ENCODE measurements at regions not wholly inside any gene's neighbourhood (a gene's known extent, or its start where the extent isn't known, plus 50 kb on each side); places are given as distances from the start of the nearest gene placed in this dataset.

DNA sequence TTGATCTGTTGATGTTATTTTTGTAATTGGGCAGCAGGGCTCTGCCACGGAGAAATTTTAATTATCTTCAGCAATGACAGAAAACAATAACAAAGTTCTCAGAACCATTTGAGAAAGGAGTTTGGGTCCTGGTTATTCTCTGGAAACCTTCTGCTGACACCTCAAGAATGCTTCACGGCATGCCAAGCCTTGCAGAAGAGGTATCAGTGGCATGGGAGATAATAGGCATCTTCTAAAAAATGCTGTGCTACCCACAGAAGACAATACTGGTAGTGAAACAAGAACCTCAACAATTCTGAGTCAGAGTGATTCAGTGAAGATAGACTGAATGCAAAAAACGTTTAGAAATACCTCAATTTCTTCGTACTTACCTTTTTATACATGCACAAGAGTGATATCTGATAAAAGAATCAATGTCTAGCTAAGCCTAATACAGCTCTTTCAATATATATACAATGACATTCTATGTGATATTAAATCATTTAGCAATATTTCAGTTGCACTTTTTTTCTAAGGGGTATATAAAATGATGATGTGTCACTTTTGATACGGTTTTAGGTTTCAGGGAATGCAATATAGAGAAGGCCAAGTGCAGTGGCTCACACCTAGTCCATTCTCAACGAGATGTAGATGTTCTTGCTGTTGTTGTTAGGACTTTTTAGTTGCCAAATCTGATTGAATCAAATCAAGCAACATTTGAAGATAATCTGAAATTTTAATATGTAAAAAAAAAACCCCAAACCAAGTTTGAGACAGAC is 110.4 kb upstream of the COL21A1 start:
- Histone ChIP-seq H3K36me3 (ENCODE audit: insufficient read depth, insufficient read length, low read length) (no peaks in the 10 kb centered on the region), H3K4me1 (ENCODE audit: insufficient read depth, insufficient read length) (no peaks in the 10 kb centered on the region), H3K9ac (ENCODE audit: insufficient read length, low read depth) (no peak overlapping the region), H3K9me3 (ENCODE audit: insufficient read depth, low read length) (no peaks in the 10 kb centered on the region), H3K4me3 (ENCODE audit: insufficient read length, low read depth) (no peak overlapping the region), H3K27me3 (ENCODE audit: insufficient read depth, insufficient read length) (no peaks in the 10 kb centered on the region)
- DNase-seq (ENCODE audit: low read depth, low spot score) = no peak
- TF ChIP-seq SUZ12 (IDR thresholded peaks at IDR 0.05; ENCODE audit: extremely low read depth, insufficient read depth, insufficient read length) (no peak), ZNF274 (IDR thresholded peaks at IDR 0.05; ENCODE audit: low read depth, low read length) (no peak), YY1 (IDR thresholded peaks at IDR 0.05; ENCODE audit: insufficient read depth, insufficient read length) (no peak)

DNA sequence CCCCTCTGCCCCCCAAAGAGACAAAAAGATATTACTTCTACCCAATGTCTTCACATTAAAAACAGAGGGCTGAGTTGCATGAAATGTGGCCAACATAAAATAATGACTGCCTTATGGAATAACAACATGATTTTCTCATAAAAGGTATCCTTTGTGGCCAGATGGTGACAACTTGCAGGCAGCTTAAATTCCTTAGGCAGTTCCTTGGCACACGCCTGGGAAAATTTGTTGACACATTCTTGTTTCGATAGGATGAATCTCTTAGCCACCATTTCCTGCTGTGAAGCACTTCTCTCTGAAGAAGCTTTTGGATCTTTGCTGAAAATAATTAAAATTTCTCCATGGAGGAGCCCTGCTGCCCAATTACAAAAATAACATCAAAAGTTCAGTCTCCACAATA is 109.0 kb upstream of the COL21A1 start:
- Histone ChIP-seq H3K4me3 (ENCODE audit: insufficient read length, low read depth) (no peak overlapping the region), H3K9me3 (ENCODE audit: insufficient read depth, low read length) (no peaks in the 10 kb centered on the region), H3K4me1 (ENCODE audit: insufficient read depth, insufficient read length) (no peaks in the 10 kb centered on the region), H3K36me3 (ENCODE audit: insufficient read depth, insufficient read length, low read length) (no peaks in the 10 kb centered on the region), H3K9ac (ENCODE audit: insufficient read length, low read depth) (no peak overlapping the region), H3K27me3 (ENCODE audit: insufficient read depth, insufficient read length) (no peaks in the 10 kb centered on the region)
- TF ChIP-seq SUZ12 (IDR thresholded peaks at IDR 0.05; ENCODE audit: extremely low read depth, insufficient read depth, insufficient read length) (no peak), ZNF274 (IDR thresholded peaks at IDR 0.05; ENCODE audit: low read depth, low read length) (no peak), YY1 (IDR thresholded peaks at IDR 0.05; ENCODE audit: insufficient read depth, insufficient read length) (no peak)
- DNase-seq (ENCODE audit: low read depth, low spot score) = no peak

DNA sequence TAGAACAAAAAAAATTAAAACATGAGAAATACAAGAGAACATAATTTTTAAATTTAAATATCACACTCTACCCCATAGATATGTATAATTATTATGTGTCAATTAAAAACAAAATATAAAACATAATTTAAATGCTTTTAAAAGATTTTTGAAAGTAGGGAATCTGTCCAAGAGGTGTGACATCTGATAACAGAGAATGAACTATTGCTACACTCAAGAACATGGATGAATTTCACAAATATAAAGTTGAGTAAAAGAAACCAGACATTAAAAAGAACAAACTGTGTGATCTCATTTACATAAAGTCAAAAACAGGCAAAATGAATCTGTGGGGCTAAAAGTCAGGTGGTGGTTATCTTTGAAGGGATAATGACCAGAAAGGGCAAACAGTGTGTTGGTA is 106.5 kb upstream of the COL21A1 start:
- Histone ChIP-seq H3K9me3 (ENCODE audit: insufficient read depth, low read length) (no peaks in the 10 kb centered on the region), H3K4me3 (ENCODE audit: insufficient read length, low read depth) (no peak overlapping the region), H3K27me3 (ENCODE audit: insufficient read depth, insufficient read length) (no peaks in the 10 kb centered on the region), H3K4me1 (ENCODE audit: insufficient read depth, insufficient read length) (no peaks in the 10 kb centered on the region), H3K9ac (ENCODE audit: insufficient read length, low read depth) (no peak overlapping the region), H3K36me3 (ENCODE audit: insufficient read depth, insufficient read length, low read length) (no peaks in the 10 kb centered on the region)
- no peak for DNase-seq (ENCODE audit: low read depth, low spot score)
- no peak for TF ChIP-seq SUZ12 (IDR thresholded peaks at IDR 0.05; ENCODE audit: extremely low read depth, insufficient read depth, insufficient read length)
- no peak for TF ChIP-seq YY1 (IDR thresholded peaks at IDR 0.05; ENCODE audit: insufficient read depth, insufficient read length)
- TF ChIP-seq ZNF274 (IDR thresholded peaks at IDR 0.05; ENCODE audit: low read depth, low read length) = no peak

DNA sequence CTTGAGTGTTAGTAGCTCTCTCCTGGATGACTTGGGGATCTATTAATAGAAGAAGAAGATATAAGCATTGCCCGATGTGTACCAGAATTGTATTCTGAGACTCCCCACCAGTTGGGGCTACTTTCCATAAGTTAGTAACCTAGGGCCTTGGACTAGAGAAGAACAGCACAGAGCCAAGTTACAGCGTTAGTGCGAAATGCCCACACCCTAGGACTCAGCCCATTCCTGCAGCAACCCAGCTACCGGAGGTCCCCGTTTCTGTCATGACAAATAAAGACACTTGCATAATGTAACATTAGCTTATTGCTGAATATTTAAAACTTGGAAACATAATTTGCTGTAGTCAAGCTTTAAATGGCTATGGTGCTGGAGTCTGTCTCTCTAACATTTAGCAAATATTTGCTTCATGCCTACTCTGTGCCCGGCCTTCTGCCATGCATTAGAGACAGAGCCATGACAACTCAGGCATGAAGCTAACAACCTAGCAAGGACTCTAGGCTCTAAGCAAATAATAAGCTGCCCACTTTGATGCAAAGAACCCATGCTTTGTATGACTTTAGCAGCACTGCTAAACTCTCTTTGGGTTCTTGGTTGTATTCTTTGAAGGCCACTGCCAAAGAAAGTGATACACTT is 103.4 kb upstream of the COL21A1 start:
- DNase-seq (ENCODE audit: low read depth, low spot score) = no peak
- Histone ChIP-seq H3K9ac (ENCODE audit: insufficient read length, low read depth) (no peak overlapping the region), H3K4me1 (ENCODE audit: insufficient read depth, insufficient read length) (no peaks in the 10 kb centered on the region), H3K9me3 (ENCODE audit: insufficient read depth, low read length) (no peaks in the 10 kb centered on the region), H3K27me3 (ENCODE audit: insufficient read depth, insufficient read length) (no peaks in the 10 kb centered on the region), H3K4me3 (ENCODE audit: insufficient read length, low read depth) (no peak overlapping the region), H3K36me3 (ENCODE audit: insufficient read depth, insufficient read length, low read length) (no peaks in the 10 kb centered on the region)
- TF ChIP-seq YY1 (IDR thresholded peaks at IDR 0.05; ENCODE audit: insufficient read depth, insufficient read length) (no peak), ZNF274 (IDR thresholded peaks at IDR 0.05; ENCODE audit: low read depth, low read length) (no peak), SUZ12 (IDR thresholded peaks at IDR 0.05; ENCODE audit: extremely low read depth, insufficient read depth, insufficient read length) (no peak)

DNA sequence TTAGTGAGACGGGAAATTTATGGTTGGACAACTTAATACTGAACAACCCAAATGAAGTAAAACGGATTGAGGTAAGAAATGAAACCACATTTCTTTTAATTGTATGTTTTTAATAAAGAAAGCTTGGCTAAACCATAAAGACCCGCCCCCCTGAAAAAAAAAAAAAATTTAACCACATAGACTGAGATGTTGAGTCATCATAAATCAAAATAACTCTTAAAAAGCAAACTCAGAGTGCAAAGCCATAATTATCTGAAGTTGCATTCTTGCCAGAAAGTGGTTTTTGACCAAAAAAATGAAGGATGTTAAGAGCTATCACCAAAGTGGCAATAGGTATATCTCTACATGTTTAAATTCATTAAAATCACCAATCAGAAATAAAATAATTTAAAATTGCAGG is 101.8 kb upstream of the COL21A1 start:
- TF ChIP-seq YY1 (IDR thresholded peaks at IDR 0.05; ENCODE audit: insufficient read depth, insufficient read length) = no peak
- no peak for TF ChIP-seq SUZ12 (IDR thresholded peaks at IDR 0.05; ENCODE audit: extremely low read depth, insufficient read depth, insufficient read length)
- TF ChIP-seq ZNF274 (IDR thresholded peaks at IDR 0.05; ENCODE audit: low read depth, low read length) = no peak
- Histone ChIP-seq H3K36me3 (ENCODE audit: insufficient read depth, insufficient read length, low read length) (no peaks in the 10 kb centered on the region), H3K4me1 (ENCODE audit: insufficient read depth, insufficient read length) (no peaks in the 10 kb centered on the region), H3K4me3 (ENCODE audit: insufficient read length, low read depth) (no peak overlapping the region), H3K9me3 (ENCODE audit: insufficient read depth, low read length) (no peaks in the 10 kb centered on the region), H3K27me3 (ENCODE audit: insufficient read depth, insufficient read length) (no peaks in the 10 kb centered on the region), H3K9ac (ENCODE audit: insufficient read length, low read depth) (no peak overlapping the region)
- no peak for DNase-seq (ENCODE audit: low read depth, low spot score)

DNA sequence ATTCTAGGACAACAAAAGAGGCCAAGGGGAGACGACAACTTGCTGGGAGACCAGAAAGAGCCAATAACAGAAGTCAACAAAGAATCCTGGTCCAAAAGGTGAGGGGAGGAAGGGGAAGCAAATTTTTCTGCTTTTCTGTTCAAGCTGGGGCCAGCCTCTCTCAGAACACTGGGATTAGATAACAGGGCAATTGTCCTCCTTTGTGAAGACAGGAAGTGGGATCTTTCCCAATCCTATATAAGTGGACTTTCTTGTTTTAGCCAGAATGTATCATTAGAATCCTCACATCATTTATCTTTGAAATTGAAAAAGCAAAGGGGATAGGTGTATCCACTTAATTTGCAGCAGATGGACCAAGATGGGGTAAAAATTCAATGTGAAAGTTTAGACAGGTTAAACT is 101.2 kb upstream of the COL21A1 start:
- Histone ChIP-seq H3K36me3 (ENCODE audit: insufficient read depth, insufficient read length, low read length) (no peaks in the 10 kb centered on the region), H3K4me1 (ENCODE audit: insufficient read depth, insufficient read length) (no peaks in the 10 kb centered on the region), H3K9ac (ENCODE audit: insufficient read length, low read depth) (no peak overlapping the region), H3K9me3 (ENCODE audit: insufficient read depth, low read length) (no peaks in the 10 kb centered on the region), H3K27me3 (ENCODE audit: insufficient read depth, insufficient read length) (no peaks in the 10 kb centered on the region), H3K4me3 (ENCODE audit: insufficient read length, low read depth) (no peak overlapping the region)
- no peak for DNase-seq (ENCODE audit: low read depth, low spot score)
- TF ChIP-seq ZNF274 (IDR thresholded peaks at IDR 0.05; ENCODE audit: low read depth, low read length) = no peak

DNA sequence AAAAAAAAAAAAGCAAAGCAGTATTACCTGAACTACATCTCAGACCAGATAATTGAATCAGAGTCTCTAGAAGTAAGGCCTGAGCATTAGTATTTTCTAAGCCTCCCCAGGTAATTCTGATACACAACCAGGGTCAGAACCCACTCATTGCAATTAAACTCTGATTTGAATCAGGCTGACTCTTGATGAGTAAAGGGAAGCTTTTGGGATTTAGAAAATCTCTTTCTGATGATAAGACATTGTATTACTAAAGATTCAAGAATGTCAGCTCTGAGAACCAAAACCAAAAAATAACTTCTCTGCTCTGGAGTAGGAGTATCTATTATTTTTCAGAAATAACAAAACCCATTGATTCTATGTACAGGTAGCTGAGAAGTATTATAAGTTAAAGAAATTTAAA is 100.1 kb upstream of the COL21A1 start:
- TF ChIP-seq ZNF274 (IDR thresholded peaks at IDR 0.05; ENCODE audit: low read depth, low read length) (no peak), SUZ12 (IDR thresholded peaks at IDR 0.05; ENCODE audit: extremely low read depth, insufficient read depth, insufficient read length) (no peak), YY1 (IDR thresholded peaks at IDR 0.05; ENCODE audit: insufficient read depth, insufficient read length) (no peak)
- Histone ChIP-seq H3K4me3 (ENCODE audit: insufficient read length, low read depth) (no peak overlapping the region), H3K9ac (ENCODE audit: insufficient read length, low read depth) (no peak overlapping the region), H3K36me3 (ENCODE audit: insufficient read depth, insufficient read length, low read length) (no peaks in the 10 kb centered on the region), H3K27me3 (ENCODE audit: insufficient read depth, insufficient read length) (no peaks in the 10 kb centered on the region), H3K4me1 (ENCODE audit: insufficient read depth, insufficient read length) (no peaks in the 10 kb centered on the region), H3K9me3 (ENCODE audit: insufficient read depth, low read length) (no peaks in the 10 kb centered on the region)
- DNase-seq (ENCODE audit: low read depth, low spot score) = no peak
